Keratinocyte (primary cell): ENCODE measurements at regions not wholly inside any gene's neighbourhood (a gene's known extent, or its start where the extent isn't known, plus 50 kb on each side); places are given as distances from the start of the nearest gene placed in this dataset.

Experiments used
- EZH2 ChIP-seq: IDR thresholded peaks from one replicate; pipeline ENCODE4 v1.6.1; 2012; ENCODE audit warnings: inconsistent platforms, mild to moderate bottlenecking, low read length, moderate library complexity
- TF ChIP-seq, protein P1 (sequence below), 3 experiments: IDR thresholded peaks in 1 of 3; conservative IDR thresholded peaks in 1 of 3; optimal IDR thresholded peaks in 1 of 3; 2 replicates in 2 of 3; 3 replicates in 1 of 3; pipeline versions ENCODE3 to v1.5.1; 2011; ENCODE audit warnings: low read length in 3 of 3, mild to moderate bottlenecking in 3 of 3, moderate library complexity in 2 of 3, control low read depth in 1 of 3, inconsistent platforms in 1 of 3; ENCODE audit not compliant: insufficient read depth in 2 of 3; ENCODE audit errors: extremely low read depth in 1 of 3

DNA sequence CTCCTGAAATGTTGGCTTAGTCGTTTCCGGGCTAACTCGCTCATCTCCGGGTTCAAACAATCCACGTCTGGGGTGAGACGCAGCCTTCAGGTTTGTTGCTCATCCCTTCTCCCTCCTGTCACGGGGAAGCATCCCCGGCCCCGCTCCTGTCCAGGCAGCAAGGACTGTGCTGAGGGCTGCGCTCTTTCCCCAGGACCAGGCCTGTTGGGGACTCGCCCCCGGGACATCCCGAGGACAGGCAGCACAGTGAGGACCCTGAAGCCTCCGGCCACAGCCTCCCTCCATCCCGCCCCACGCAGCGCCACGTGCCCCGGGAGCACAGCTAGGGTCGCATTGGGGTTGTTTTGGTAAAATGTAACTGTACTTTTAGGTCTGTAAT is 252.0 kb downstream of the BRD1 start:
- TF ChIP-seq, protein P1, sequence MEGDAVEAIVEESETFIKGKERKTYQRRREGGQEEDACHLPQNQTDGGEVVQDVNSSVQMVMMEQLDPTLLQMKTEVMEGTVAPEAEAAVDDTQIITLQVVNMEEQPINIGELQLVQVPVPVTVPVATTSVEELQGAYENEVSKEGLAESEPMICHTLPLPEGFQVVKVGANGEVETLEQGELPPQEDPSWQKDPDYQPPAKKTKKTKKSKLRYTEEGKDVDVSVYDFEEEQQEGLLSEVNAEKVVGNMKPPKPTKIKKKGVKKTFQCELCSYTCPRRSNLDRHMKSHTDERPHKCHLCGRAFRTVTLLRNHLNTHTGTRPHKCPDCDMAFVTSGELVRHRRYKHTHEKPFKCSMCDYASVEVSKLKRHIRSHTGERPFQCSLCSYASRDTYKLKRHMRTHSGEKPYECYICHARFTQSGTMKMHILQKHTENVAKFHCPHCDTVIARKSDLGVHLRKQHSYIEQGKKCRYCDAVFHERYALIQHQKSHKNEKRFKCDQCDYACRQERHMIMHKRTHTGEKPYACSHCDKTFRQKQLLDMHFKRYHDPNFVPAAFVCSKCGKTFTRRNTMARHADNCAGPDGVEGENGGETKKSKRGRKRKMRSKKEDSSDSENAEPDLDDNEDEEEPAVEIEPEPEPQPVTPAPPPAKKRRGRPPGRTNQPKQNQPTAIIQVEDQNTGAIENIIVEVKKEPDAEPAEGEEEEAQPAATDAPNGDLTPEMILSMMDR (optimal IDR thresholded peaks at IDR 0.05 in 1 of 3, IDR thresholded peaks at IDR 0.05 in 1 of 3, conservative IDR thresholded peaks at IDR 0.05 in 1 of 3; ENCODE audit: extremely low read depth in 1 of 3, insufficient read depth in 2 of 3, low read length in 3 of 3) = no peak
- TF ChIP-seq EZH2 = no peak
